VCaP (cell line): ENCODE measurements at regions not wholly inside any gene's neighbourhood (a gene's known extent, or its start where the extent isn't known, plus 50 kb on each side); places are given as distances from the start of the nearest gene placed in this dataset.

ENCODE experiments used
- H3K27ac ChIP-seq: fragments of 450-650 bp; 2 replicates; pipeline ENCODE4 v1.5.1; 2017
- CTCF ChIP-seq: fragments of 450-650 bp; conservative IDR thresholded peaks from 2 replicates; pipeline ENCODE4 v1.5.1; 2017; ENCODE audit warnings: mild to moderate bottlenecking, moderate library complexity

- H3K27ac ChIP-seq, result no peak overlapping the region
- TF ChIP-seq CTCF, result no peak
Measured at GRCh38 chr9:1296331-1296730, 246.2 kb downstream of the DMRT2 start.

GRCh38 chr9:1298046-1298445 is 247.9 kb downstream of the DMRT2 start:
- no peak overlapping the region for H3K27ac ChIP-seq
- no peak for TF ChIP-seq CTCF

- TF ChIP-seq CTCF, result no peak
- H3K27ac ChIP-seq, result no peak overlapping the region
Measured at GRCh38 chr9:1300941-1301340, 250.8 kb downstream of the DMRT2 start.

- TF ChIP-seq CTCF, result no peak
- no peak overlapping the region for H3K27ac ChIP-seq
Measured at GRCh38 chr9:1303932-1304331, 253.8 kb downstream of the DMRT2 start.

- no peak overlapping the region for H3K27ac ChIP-seq
- no peak for TF ChIP-seq CTCF
Measured at GRCh38 chr9:1311462-1312042, 261.4 kb downstream of the DMRT2 start.

- H3K27ac ChIP-seq, result no peak overlapping the region
- TF ChIP-seq CTCF, result no peak
Measured at GRCh38 chr9:1319436-1319835, 269.3 kb downstream of the DMRT2 start.

- no peak overlapping the region for H3K27ac ChIP-seq
- TF ChIP-seq CTCF, result no peak
Measured at GRCh38 chr9:1320051-1320557, 269.9 kb downstream of the DMRT2 start.
